GM18499 (cell line): ENCODE measurements at regions not wholly inside any gene's neighbourhood (a gene's known extent, or its start where the extent isn't known, plus 50 kb on each side); places are given as distances from the start of the nearest gene placed in this dataset.

Source experiments
- ATAC-seq: cut with Tn5 transposase; IDR thresholded peaks from one replicate; pipeline ENCODE4 v1.9.1; 2021; ENCODE audit warnings: moderate number of reproducible peaks; ENCODE audit not compliant: insufficient read depth, unreplicated experiment

GRCh38 chr5:168159425-168159824 lies 132.0 kb upstream of the WWC1 start:
- ATAC-seq, result peak; percentile 82

- no peak for ATAC-seq
Measured at GRCh38 chr5:168162464-168162863, 129.0 kb upstream of the WWC1 start.

- ATAC-seq, result no peak
Measured at GRCh38 chr5:168163966-168164365, 127.5 kb upstream of the WWC1 start.

GRCh38 chr5:168165221-168165914 lies 126.1 kb upstream of the WWC1 start:
- ATAC-seq, result no peak

GRCh38 chr5:168165977-168166376 lies 125.5 kb upstream of the WWC1 start:
- no peak for ATAC-seq

- no peak for ATAC-seq
Measured at GRCh38 chr5:168167338-168167737, 124.1 kb upstream of the WWC1 start.

- ATAC-seq, result no peak
Measured at GRCh38 chr5:168168978-168169698, 122.3 kb upstream of the WWC1 start.

GRCh38 chr5:168169791-168170190 lies 121.7 kb upstream of the WWC1 start:
- no peak for ATAC-seq

- ATAC-seq, result no peak
Measured at GRCh38 chr5:168171901-168172759, 119.3 kb upstream of the WWC1 start.

- no peak for ATAC-seq
Measured at GRCh38 chr5:168172760-168173223, 118.7 kb upstream of the WWC1 start.

GRCh38 chr5:168174376-168174775 lies 117.1 kb upstream of the WWC1 start:
- ATAC-seq, result peak; percentile 46

GRCh38 chr5:168176251-168176650 lies 115.2 kb upstream of the WWC1 start:
- ATAC-seq, result no peak

GRCh38 chr5:168176941-168177340 lies 114.5 kb upstream of the WWC1 start:
- no peak for ATAC-seq

- no peak for ATAC-seq
Measured at GRCh38 chr5:168177831-168178450, 113.5 kb upstream of the WWC1 start.

GRCh38 chr5:168179192-168179593 lies 112.3 kb upstream of the WWC1 start:
- no peak for ATAC-seq

GRCh38 chr5:168182269-168182668 lies 109.2 kb upstream of the WWC1 start:
- no peak for ATAC-seq

GRCh38 chr5:168184103-168184502 lies 107.3 kb upstream of the WWC1 start:
- ATAC-seq, result peak; percentile 46

GRCh38 chr5:168186289-168187074 lies 105.0 kb upstream of the WWC1 start:
- no peak for ATAC-seq

- no peak for ATAC-seq
Measured at GRCh38 chr5:168187614-168188013, 103.8 kb upstream of the WWC1 start.

GRCh38 chr5:168188182-168188581 lies 103.3 kb upstream of the WWC1 start:
- ATAC-seq, result no peak
